GM12878 (cell line): ENCODE measurements at regions not wholly inside any gene's neighbourhood (a gene's known extent, or its start where the extent isn't known, plus 50 kb on each side); places are given as distances from the start of the nearest gene placed in this dataset.

Experiments used
- ATAC-seq: fragments of 200-7000 bp; cut with Tn5 transposase; 3 replicates; pipeline ENCODE4 v1.9.1; 2020; ENCODE audit warnings: mild to moderate bottlenecking, moderate library complexity
- BruUV-seq: library from RNA; stranded (reverse); fragments of 400-500 nt; replicated peaks from 2 replicates; lab custom pipeline; 2021; lab: Mats Ljungman, UMichigan
- CTCF ChIA-PET: fragments of 300-600 bp; sonication (Branson Sonifier 250); formaldehyde crosslinking; extraction: SDS; loops from one replicate; lab custom pipeline; 2021; ENCODE audit warnings: inconsistent platforms; lab: Yijun Ruan, JAX
- POLR2A ChIA-PET: fragments of 350-600 bp; formaldehyde crosslinking; extraction: SDS; loops from one replicate; lab custom pipeline; 2021; ENCODE audit warnings: inconsistent platforms; lab: Charles Lee
- RAD21 ChIA-PET: fragments of 300-600 bp; sonication (Branson Sonifier 250); formaldehyde crosslinking; loops from one replicate; lab custom pipeline; 2023; ENCODE audit warnings: antibody characterized with exemption; ENCODE audit not compliant: unreplicated experiment; lab: Charles Lee
- SMC1A ChIA-PET: fragments of 300-600 bp; sonication (Branson Sonifier 250); formaldehyde crosslinking; loops from one replicate; lab custom pipeline; 2023; ENCODE audit not compliant: unreplicated experiment, uncharacterized antibody; lab: Charles Lee
- DNase-seq: peaks from one replicate; pipeline ENCODE4 v3.0.0-alpha.2; 2011; ENCODE audit warnings: low read depth, low spot score
- FAIRE-seq: peaks from 3 replicates; lab custom pipeline; 2011; peaks lifted over from hg19 to GRCh38; lab: Jason Lieb, UNC
- H2AFZ ChIP-seq: 2 replicates; pipeline ENCODE4 v1.6.0; 2011; ENCODE audit warnings: low read depth, low read length, control low read depth; ENCODE audit not compliant: control insufficient read depth
- H3K27ac ChIP-seq: 2 replicates; pipeline ENCODE4 v1.5.1; 2011; ENCODE audit warnings: control low read depth; ENCODE audit not compliant: control insufficient read depth, insufficient read depth
- H3K27me3 ChIP-seq, 2 experiments: replicated peaks in 1 of 2; 2 replicates each; pipeline versions ENCODE4 v1.6.0 to v1.6.1; 2011; ENCODE audit warnings: low read length in 1 of 2; ENCODE audit not compliant: control insufficient read depth in 2 of 2, insufficient read depth in 2 of 2
- H3K36me3 ChIP-seq, 2 experiments: 2 replicates each; pipeline ENCODE4 v1.5.1; 2011; ENCODE audit warnings: low read length in 1 of 2; ENCODE audit not compliant: control insufficient read depth in 2 of 2, insufficient read depth in 2 of 2
- H3K4me1 ChIP-seq: 2 replicates; pipeline ENCODE4 v1.6.1; 2011; ENCODE audit warnings: mild to moderate bottlenecking, low read length, moderate library complexity, mixed read lengths; ENCODE audit not compliant: control insufficient read depth, insufficient read depth
- H3K4me2 ChIP-seq: 2 replicates; pipeline ENCODE4 v1.6.0; 2011; ENCODE audit warnings: control low read depth; ENCODE audit not compliant: control insufficient read depth, insufficient read depth
- H3K4me3 ChIP-seq: fragments of 200-600 bp; sonication (generic); 2 replicates; pipeline ENCODE4 v1.5.1; 2016
- H3K79me2 ChIP-seq: 2 replicates; pipeline ENCODE4 v1.6.0; 2011; ENCODE audit warnings: low read length; ENCODE audit not compliant: control insufficient read depth, insufficient read depth
- H3K9ac ChIP-seq: 2 replicates; pipeline ENCODE4 v1.8.0; 2011; ENCODE audit warnings: low read length, control low read depth, mixed read lengths; ENCODE audit not compliant: control insufficient read depth, insufficient read depth
- H3K9me3 ChIP-seq: replicated peaks from 3 replicates; pipeline ENCODE4 v1.5.1; 2011; ENCODE audit warnings: mild to moderate bottlenecking, low read length; ENCODE audit not compliant: control insufficient read depth, insufficient read depth
- H4K20me1 ChIP-seq: 2 replicates; pipeline ENCODE4 v1.6.0; 2011; ENCODE audit not compliant: control insufficient read depth, insufficient read depth
- BCL11A ChIP-seq: IDR thresholded peaks from 2 replicates; pipeline ENCODE4 v1.6.1; 2011; ENCODE audit warnings: low read depth, low read length
- CREB1 ChIP-seq: IDR thresholded peaks from 2 replicates; pipeline ENCODE4 v1.6.1; 2012; ENCODE audit warnings: low read depth, mild to moderate bottlenecking, inconsistent platforms
- EED ChIP-seq: sonication (generic); IDR thresholded peaks from 2 replicates; pipeline ENCODE4 v1.6.1; 2016; ENCODE audit warnings: antibody characterized with exemption, low read depth
- EZH2 ChIP-seq: IDR thresholded peaks from 2 replicates; pipeline ENCODE4 v1.6.1; 2012; ENCODE audit warnings: low read depth, mild to moderate bottlenecking, control low read depth, inconsistent platforms, low read length, borderline replicate concordance; ENCODE audit not compliant: control insufficient read depth
- NFIC ChIP-seq: IDR thresholded peaks from 2 replicates; pipeline ENCODE4 v1.6.1; 2012; ENCODE audit warnings: low read depth, mild to moderate bottlenecking, inconsistent platforms, low read length, moderate library complexity
- NFYB ChIP-seq: IDR thresholded peaks from 2 replicates; pipeline ENCODE4 v1.6.1; 2011; ENCODE audit warnings: low read depth, mild to moderate bottlenecking, low read length, improper control_type of control experiment, moderate library complexity; ENCODE audit not compliant: insufficient read depth
- NR2F1 ChIP-seq: fragments of 450-650 bp; conservative IDR thresholded peaks from 2 replicates; pipeline ENCODE4 v1.6.1; 2017; ENCODE audit warnings: mild to moderate bottlenecking
- PAX8 ChIP-seq: fragments of 450-650 bp; IDR thresholded peaks from 2 replicates; pipeline ENCODE4 v1.6.1; 2017; ENCODE audit warnings: mild to moderate bottlenecking, moderate library complexity
- POU2F2 ChIP-seq: IDR thresholded peaks from 3 replicates; pipeline ENCODE4 v1.6.1; 2011; ENCODE audit warnings: low read depth, mild to moderate bottlenecking, low read length, borderline replicate concordance
- SKIL ChIP-seq: fragments of 450-650 bp; IDR thresholded peaks from 2 replicates; pipeline ENCODE4 v1.6.1; 2017; ENCODE audit warnings: mild to moderate bottlenecking, low read depth, inconsistent platforms; ENCODE audit not compliant: poor library complexity, severe bottlenecking
- TCF3 ChIP-seq: IDR thresholded peaks from 2 replicates; pipeline ENCODE4 v1.6.1; 2012; ENCODE audit warnings: low read depth, mild to moderate bottlenecking, low read length, borderline replicate concordance; ENCODE audit not compliant: insufficient read depth
- YY1 ChIP-seq: IDR thresholded peaks from 2 replicates; pipeline ENCODE4 v1.6.1; 2011; ENCODE audit warnings: low read depth, mild to moderate bottlenecking, low read length
- WGBS: methylation state at CpG from one replicate; pipeline ENCODE4 v1.1.6; 2016; ENCODE audit warnings: low lambda C conversion rate; ENCODE audit not compliant: insufficient replicate concordance, insufficient coverage; ENCODE audit errors: missing lambda C conversion rate; 5-methylcytosine and 5-hydroxymethylcytosine counted together
- in situ Hi-C: fragments of 300-500 bp; cut with MboI; formaldehyde crosslinking; loops from 9 replicates; pipeline ENCODE4 v1.14.3; 2018; ENCODE audit warnings: mixed read lengths
- intact Hi-C: fragments of 100-400 bp; cut with micrococcal nuclease; formaldehyde crosslinking; loops from one replicate; pipeline ENCODE4 v1.14.2; 2022; ENCODE audit not compliant: unreplicated experiment
- TF ChIP-seq, protein P1 (sequence below): IDR thresholded peaks from 2 replicates; pipeline ENCODE4 v1.6.1; 2012; ENCODE audit warnings: low read length, inconsistent platforms

GRCh38 chr17:55577687-55578086 is 66.4 kb upstream of the SMIM36 start:
- peak; percentile 60 for ATAC-seq
- peak; percentile 13 for FAIRE-seq
- H4K20me1 ChIP-seq, result no peaks in the 10 kb centered on the region
- H3K4me1 ChIP-seq, result peaks cover 23% of the 10 kb centered on the region
- peak overlapping the region; percentile 68; the same call in 1 of the 2 replicates for H3K4me3 ChIP-seq
- H3K79me2 ChIP-seq, result no peaks in the 10 kb centered on the region
- H3K27ac ChIP-seq, result no peak overlapping the region; the same call in 1 of the 2 replicates
- H3K27me3 ChIP-seq, result no peaks in the 10 kb centered on the region; a peak in 1 of 4 replicates
- H2AFZ ChIP-seq, result no peak overlapping the region
- DNase-seq, result no peak
- WGBS, result 16% methylated on average over 14 of the region's 14 CpGs
- CTCF ChIA-PET, result no interaction called here
- in situ Hi-C loops, result no loop called here
- no peaks in the 10 kb centered on the region for H3K36me3 ChIP-seq
- BruUV-seq, result no TSS peak
- H3K9ac ChIP-seq, result no peak overlapping the region
- H3K4me2 ChIP-seq, result peak overlapping the region; percentile 96
- POLR2A ChIA-PET, result no interaction called here
- intact Hi-C loops, result no loop called here
- no peaks in the 10 kb centered on the region; the same call in 2 of the 3 replicates for H3K9me3 ChIP-seq
- TF ChIP-seq TCF3 (0 out of 2 replicates have a peak, but pooled peaks have one; percentile 14), YY1 (peak; percentile 39; the same call in 1 of the 2 replicates), PAX8 (no peak)
- SMC1A ChIA-PET, result interaction anchor here (1.0 to 1.1 kb wide), 2 partner anchors 13 to 15 kb away, joined by 3 read pairs; no protein-coding TSS in a partner anchor
- RAD21 ChIA-PET, result no interaction called here

DNA sequence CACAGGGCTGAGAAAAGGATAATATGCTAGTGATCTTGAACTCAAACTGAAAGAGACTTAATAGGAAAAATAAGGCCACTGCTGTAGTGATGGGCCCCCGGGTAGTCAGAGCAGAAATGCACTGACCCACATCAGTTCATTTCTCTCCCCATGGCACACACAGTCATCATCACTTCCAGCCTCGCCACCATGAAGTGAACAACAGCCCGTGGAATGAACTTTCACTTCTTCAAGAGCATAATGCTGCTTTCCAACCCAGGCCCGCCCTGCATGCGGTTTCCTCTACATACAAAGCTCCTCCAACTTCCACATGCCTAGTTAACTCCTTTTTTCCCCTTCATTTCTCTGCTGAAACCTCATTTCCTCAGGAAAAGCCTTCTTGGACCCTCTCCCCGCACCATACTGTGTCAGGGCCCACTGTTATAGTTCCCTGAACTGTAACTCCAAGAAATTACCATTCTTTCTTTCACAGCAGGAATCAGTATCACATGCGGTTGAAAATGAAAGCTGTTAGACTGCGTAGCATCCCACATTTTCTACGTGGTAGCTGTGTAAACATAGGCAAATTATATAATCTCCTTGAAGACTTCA is 65.8 kb upstream of the SMIM36 start:
- ChIA-PET RAD21 (no interaction called here), SMC1A (interaction anchor here (1.0 to 1.1 kb wide), 2 partner anchors 14 to 15 kb away, joined by 3 read pairs; no protein-coding TSS in a partner anchor), CTCF (no interaction called here), POLR2A (no interaction called here)
- intact Hi-C loops (no loop called here), in situ Hi-C loops (no loop called here)
- FAIRE-seq (peak; percentile 80), DNase-seq (peak; percentile 35), ATAC-seq (peak; percentile 90)
- no peaks in the 10 kb centered on the region; a peak in 1 of 4 replicates for H3K27me3 ChIP-seq
- BruUV-seq, result no TSS peak
- peak overlapping the region; percentile 68; the same call in 1 of the 2 replicates for H3K4me3 ChIP-seq
- peak overlapping the region; percentile 64 for H3K27ac ChIP-seq
- H3K9me3 ChIP-seq, result no peaks in the 10 kb centered on the region; the same call in 2 of the 3 replicates
- H3K9ac ChIP-seq, result peak overlapping the region; percentile 36
- peak overlapping the region; percentile 96 for H3K4me2 ChIP-seq
- H3K4me1 ChIP-seq, result peaks cover 23% of the 10 kb centered on the region
- WGBS, result 0% methylated on average over 9 of the region's 9 CpGs
- no peaks in the 10 kb centered on the region for H4K20me1 ChIP-seq
- H3K79me2 ChIP-seq, result no peaks in the 10 kb centered on the region
- H3K36me3 ChIP-seq, result no peaks in the 10 kb centered on the region
- peak overlapping the region; percentile 73 for H2AFZ ChIP-seq
- 0 out of 3 replicates have a peak, but pooled peaks have one; percentile 17 for TF ChIP-seq POU2F2
- peak; percentile 39; the same call in 1 of the 2 replicates for TF ChIP-seq NR2F1
- TF ChIP-seq BCL11A, result peak; percentile 57; the same call in 1 of the 2 replicates
- 0 out of 2 replicates have a peak, but pooled peaks have one; percentile 16 for TF ChIP-seq CREB1
- peak; percentile 64 for TF ChIP-seq NFIC
- peak; percentile 86 for TF ChIP-seq EED
- no peak for TF ChIP-seq EZH2
- TF ChIP-seq NFYB, result no peak
- peak; percentile 30 for TF ChIP-seq SKIL
- TF ChIP-seq, protein P1, sequence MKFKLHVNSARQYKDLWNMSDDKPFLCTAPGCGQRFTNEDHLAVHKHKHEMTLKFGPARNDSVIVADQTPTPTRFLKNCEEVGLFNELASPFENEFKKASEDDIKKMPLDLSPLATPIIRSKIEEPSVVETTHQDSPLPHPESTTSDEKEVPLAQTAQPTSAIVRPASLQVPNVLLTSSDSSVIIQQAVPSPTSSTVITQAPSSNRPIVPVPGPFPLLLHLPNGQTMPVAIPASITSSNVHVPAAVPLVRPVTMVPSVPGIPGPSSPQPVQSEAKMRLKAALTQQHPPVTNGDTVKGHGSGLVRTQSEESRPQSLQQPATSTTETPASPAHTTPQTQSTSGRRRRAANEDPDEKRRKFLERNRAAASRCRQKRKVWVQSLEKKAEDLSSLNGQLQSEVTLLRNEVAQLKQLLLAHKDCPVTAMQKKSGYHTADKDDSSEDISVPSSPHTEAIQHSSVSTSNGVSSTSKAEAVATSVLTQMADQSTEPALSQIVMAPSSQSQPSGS, result peak; percentile 17; the same call in 1 of the 2 replicates
